AG09319 (cell line): ENCODE measurements at regions not wholly inside any gene's neighbourhood (a gene's known extent, or its start where the extent isn't known, plus 50 kb on each side); places are given as distances from the start of the nearest gene placed in this dataset.

ENCODE experiments used
- DNase-seq: peaks from one replicate; pipeline ENCODE4 v3.0.0-alpha.2; 2010; ENCODE audit warnings: low read depth; ENCODE audit errors: extremely low read depth
- TF ChIP-seq, protein P1 (sequence below): IDR thresholded peaks from 2 replicates; pipeline ENCODE4 v1.5.1; 2011; ENCODE audit warnings: low read depth, mild to moderate bottlenecking, inconsistent platforms, low read length, moderate library complexity

DNA sequence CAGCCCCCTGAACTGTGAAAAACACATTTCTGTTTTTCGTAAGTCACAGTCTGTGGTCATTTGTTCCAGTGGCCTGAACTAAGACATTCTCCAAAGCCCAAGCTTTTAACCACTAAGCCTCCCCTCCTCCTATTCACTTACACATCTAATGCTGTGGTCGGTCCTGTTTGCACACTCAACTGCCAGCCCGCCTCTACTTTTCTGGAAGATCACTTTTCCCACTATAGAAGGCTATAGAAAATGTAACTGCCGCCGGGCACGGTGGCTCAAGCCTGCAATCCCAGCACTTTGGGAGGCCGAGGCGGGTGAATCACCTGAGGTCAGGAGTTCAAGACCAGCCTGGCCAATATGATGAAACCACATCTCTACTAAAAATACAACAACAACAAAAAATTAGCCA lies 524.7 kb upstream of the TMEM132C start:
- TF ChIP-seq, protein P1, sequence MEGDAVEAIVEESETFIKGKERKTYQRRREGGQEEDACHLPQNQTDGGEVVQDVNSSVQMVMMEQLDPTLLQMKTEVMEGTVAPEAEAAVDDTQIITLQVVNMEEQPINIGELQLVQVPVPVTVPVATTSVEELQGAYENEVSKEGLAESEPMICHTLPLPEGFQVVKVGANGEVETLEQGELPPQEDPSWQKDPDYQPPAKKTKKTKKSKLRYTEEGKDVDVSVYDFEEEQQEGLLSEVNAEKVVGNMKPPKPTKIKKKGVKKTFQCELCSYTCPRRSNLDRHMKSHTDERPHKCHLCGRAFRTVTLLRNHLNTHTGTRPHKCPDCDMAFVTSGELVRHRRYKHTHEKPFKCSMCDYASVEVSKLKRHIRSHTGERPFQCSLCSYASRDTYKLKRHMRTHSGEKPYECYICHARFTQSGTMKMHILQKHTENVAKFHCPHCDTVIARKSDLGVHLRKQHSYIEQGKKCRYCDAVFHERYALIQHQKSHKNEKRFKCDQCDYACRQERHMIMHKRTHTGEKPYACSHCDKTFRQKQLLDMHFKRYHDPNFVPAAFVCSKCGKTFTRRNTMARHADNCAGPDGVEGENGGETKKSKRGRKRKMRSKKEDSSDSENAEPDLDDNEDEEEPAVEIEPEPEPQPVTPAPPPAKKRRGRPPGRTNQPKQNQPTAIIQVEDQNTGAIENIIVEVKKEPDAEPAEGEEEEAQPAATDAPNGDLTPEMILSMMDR: no peak
- no peak for DNase-seq

DNA sequence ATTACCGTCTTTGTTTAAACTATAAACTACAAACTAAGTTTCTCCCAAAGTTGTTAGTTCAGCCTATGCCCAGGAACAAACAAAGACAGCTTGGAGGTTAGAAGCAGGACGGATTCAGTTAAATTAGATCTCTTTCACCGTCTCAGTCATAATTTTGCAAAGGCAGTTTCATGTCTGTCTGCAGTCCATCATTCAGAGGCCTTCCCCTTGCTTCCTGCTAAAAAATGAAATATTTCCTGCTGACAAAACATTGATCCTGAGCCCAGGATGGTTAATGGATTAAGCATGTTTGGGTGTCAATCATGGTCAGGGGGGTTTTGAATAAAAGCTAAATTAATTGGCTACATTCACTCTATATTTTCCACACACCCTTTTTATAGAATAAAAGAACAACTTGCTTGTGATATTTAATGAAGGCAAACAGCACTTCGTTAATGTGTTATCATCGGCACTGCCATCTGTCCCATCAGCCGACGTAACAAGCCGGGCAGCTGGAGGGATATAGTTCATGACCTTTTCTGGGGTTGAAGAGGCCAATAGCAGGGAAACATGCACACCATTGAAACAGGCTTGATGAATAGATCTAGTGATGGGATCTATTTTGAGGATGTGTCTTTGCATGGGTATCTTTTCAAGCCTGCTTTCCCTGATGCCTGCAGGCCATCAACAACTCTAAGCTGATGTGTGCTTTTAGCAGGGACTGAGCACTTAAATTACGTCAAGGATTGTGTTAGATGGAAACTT lies 521.3 kb upstream of the TMEM132C start:
- no peak for DNase-seq
- TF ChIP-seq, protein P1: no peak

DNA sequence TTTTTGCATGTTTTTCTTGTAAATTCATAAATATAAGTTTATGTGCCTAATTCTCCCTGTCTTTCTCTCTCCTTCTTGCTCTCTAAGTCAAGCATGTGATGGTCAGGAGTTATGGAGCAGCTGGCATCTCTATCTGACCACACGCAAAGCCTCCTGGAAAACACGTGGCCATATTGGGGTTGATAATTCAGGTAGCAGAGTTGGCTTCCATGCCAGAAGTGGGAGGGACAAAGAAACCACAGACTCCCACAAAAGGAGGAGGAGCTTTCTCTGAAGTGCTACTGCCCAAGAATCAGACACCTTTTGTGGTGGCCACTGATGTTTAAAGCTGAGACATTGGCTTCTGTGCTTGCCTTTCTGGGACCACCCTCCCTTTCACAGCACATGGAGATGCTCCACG lies 517.6 kb upstream of the TMEM132C start:
- TF ChIP-seq, protein P1: no peak

DNA sequence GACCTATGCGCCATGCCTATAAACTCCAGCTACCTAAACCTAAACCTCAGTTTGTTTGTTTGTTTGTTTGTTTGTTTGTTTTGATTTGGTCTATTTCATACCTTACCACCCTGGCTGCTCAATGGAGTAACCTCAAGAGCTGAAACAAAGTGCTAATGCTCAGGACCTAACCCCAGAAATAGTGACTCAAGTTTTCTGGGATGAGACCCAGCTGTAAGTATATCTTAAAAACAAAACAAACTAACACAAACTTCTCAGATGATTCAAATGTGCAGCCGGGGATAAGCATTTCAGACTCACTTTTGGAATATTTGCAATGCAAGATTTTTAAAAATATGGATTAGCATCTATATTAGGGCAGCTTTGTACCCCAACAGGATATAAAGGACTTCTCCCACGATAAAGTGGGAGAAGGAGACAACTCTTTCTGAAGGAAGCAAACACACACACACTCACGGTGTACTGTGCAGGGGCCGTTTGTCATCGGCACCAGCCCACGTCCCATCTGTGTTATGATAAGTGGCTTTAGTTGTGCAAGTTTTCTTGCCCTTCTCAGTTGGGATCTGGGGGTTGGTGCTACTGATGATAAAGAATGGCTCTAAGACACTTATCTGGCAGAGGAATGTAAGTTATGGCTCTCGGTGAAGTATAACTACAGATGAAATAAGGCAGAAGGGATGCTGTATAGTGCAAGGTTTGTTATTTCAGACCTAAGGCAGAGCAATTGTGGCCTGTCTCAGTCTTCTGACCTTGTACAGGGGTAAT lies 516.7 kb upstream of the TMEM132C start:
- TF ChIP-seq, protein P1: no peak
- DNase-seq: no peak

More for the DNA sequence above, 517.6 kb upstream of the TMEM132C start:
- no peak for DNase-seq

DNA sequence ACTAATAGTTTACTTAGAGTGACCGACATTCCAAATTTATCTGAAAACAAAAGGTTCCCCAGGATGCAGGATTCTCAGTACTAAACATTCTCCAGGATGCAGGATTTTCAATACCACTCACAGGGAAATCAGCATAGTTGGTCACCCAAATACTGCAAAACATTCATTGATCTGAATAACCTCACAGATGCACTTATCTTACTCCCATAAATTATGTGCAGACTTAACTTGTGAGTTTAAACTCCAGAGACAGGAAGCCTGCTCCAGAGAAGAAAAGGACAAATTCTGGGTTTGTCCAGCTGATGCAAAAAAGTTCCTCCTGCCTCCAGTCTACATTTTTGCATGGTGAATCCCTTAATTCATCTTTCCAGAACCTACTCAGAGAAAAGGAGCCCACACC lies 514.2 kb upstream of the TMEM132C start:
- TF ChIP-seq, protein P1: no peak
- DNase-seq: no peak

DNA sequence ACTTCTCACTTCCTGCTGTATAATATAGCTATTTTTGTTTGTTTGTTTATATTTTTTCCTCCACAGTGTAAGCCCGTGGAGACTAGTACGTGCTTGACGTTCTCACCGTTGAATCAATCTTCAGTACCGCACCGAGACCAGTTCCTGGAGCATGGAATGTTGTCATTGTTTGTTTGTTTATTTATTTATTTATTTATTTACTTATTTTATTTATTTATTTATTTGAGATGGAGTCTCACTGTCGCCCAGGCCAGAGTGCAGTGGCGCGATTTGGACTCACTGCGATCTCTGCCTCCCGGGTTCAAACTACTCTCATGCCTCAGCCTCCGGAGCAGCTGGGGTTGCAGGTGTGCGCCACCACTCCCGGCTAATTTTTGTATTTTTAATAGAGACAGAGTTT lies 506.6 kb upstream of the TMEM132C start:
- TF ChIP-seq, protein P1: no peak

DNA sequence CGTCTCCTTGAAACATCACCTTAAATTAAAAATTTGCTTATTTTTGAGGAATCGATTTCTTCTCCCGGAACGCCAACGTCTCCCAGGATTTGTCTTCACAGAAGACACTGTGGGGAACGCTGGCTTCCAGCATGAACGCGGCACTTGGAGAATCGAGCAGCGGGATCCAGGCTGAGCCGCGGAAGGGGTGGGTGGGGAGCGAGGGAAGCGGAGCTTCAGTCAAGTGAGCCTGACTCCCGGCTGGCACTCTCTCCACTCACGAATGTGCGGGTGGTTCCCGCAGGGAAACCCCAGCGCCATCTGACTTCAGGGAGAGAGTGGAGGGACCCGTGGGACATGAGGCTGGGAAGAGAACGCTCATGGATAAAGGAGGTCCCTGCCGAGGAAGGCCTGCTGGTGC lies 506.0 kb upstream of the TMEM132C start:
- TF ChIP-seq, protein P1: no peak
- no peak for DNase-seq

More for the DNA sequence above, 506.6 kb upstream of the TMEM132C start:
- no peak for DNase-seq
